ENCODE measurements at regions not wholly inside any gene's neighbourhood (a gene's known extent, or its start where the extent isn't known, plus 50 kb on each side); places are given as distances from the start of the nearest gene placed in this dataset.

DNA sequence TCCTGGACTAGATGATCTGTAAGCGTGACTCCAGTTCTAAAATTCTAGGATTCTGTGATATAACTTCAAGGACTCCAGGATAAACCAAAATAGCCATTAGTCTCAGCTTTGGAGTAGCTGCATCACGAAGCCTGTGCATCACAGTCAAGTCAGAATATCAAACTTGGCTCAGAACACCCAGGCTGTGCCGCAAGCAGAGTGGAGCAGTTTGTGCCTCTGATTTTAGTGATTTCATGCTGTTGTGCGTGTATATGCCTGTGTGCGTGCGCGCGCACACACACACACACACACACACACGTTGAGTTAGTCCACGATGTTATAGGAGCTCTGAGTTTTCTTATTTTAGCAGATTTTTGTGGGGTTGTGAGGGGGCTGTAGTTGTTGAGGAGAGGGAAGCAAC lies 356.6 kb upstream of the KCNH8 start:
- TF ChIP-seq, protein P1, sequence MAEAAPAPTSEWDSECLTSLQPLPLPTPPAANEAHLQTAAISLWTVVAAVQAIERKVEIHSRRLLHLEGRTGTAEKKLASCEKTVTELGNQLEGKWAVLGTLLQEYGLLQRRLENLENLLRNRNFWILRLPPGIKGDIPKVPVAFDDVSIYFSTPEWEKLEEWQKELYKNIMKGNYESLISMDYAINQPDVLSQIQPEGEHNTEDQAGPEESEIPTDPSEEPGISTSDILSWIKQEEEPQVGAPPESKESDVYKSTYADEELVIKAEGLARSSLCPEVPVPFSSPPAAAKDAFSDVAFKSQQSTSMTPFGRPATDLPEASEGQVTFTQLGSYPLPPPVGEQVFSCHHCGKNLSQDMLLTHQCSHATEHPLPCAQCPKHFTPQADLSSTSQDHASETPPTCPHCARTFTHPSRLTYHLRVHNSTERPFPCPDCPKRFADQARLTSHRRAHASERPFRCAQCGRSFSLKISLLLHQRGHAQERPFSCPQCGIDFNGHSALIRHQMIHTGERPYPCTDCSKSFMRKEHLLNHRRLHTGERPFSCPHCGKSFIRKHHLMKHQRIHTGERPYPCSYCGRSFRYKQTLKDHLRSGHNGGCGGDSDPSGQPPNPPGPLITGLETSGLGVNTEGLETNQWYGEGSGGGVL (tag by site-specific recombination; IDR thresholded peaks at IDR 0.05), result no peak
- TF ChIP-seq, protein P2, sequence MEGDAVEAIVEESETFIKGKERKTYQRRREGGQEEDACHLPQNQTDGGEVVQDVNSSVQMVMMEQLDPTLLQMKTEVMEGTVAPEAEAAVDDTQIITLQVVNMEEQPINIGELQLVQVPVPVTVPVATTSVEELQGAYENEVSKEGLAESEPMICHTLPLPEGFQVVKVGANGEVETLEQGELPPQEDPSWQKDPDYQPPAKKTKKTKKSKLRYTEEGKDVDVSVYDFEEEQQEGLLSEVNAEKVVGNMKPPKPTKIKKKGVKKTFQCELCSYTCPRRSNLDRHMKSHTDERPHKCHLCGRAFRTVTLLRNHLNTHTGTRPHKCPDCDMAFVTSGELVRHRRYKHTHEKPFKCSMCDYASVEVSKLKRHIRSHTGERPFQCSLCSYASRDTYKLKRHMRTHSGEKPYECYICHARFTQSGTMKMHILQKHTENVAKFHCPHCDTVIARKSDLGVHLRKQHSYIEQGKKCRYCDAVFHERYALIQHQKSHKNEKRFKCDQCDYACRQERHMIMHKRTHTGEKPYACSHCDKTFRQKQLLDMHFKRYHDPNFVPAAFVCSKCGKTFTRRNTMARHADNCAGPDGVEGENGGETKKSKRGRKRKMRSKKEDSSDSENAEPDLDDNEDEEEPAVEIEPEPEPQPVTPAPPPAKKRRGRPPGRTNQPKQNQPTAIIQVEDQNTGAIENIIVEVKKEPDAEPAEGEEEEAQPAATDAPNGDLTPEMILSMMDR (tag by site-specific recombination; IDR thresholded peaks at IDR 0.05), result no peak
- TF ChIP-seq, protein P3, sequence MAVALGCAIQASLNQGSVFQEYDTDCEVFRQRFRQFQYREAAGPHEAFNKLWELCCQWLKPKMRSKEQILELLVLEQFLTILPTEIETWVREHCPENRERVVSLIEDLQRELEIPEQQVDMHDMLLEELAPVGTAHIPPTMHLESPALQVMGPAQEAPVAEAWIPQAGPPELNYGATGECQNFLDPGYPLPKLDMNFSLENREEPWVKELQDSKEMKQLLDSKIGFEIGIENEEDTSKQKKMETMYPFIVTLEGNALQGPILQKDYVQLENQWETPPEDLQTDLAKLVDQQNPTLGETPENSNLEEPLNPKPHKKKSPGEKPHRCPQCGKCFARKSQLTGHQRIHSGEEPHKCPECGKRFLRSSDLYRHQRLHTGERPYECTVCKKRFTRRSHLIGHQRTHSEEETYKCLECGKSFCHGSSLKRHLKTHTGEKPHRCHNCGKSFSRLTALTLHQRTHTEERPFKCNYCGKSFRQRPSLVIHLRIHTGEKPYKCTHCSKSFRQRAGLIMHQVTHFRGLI (tag by site-specific recombination; IDR thresholded peaks at IDR 0.05), result no peak
- no peak for TF ChIP-seq ZBTB7A (tag by site-specific recombination; IDR thresholded peaks at IDR 0.05; ENCODE audit: low read depth)
- TF ChIP-seq ZNF335 (tag by site-specific recombination; conservative IDR thresholded peaks at IDR 0.05), result no peak
- TF ChIP-seq, protein P4, sequence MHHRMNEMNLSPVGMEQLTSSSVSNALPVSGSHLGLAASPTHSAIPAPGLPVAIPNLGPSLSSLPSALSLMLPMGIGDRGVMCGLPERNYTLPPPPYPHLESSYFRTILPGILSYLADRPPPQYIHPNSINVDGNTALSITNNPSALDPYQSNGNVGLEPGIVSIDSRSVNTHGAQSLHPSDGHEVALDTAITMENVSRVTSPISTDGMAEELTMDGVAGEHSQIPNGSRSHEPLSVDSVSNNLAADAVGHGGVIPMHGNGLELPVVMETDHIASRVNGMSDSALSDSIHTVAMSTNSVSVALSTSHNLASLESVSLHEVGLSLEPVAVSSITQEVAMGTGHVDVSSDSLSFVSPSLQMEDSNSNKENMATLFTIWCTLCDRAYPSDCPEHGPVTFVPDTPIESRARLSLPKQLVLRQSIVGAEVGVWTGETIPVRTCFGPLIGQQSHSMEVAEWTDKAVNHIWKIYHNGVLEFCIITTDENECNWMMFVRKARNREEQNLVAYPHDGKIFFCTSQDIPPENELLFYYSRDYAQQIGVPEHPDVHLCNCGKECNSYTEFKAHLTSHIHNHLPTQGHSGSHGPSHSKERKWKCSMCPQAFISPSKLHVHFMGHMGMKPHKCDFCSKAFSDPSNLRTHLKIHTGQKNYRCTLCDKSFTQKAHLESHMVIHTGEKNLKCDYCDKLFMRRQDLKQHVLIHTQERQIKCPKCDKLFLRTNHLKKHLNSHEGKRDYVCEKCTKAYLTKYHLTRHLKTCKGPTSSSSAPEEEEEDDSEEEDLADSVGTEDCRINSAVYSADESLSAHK (tag by site-specific recombination; IDR thresholded peaks at IDR 0.05), result no peak

All from HEK293 (cell line).